ENCODE measurements at regions not wholly inside any gene's neighbourhood (a gene's known extent, or its start where the extent isn't known, plus 50 kb on each side); places are given as distances from the start of the nearest gene placed in this dataset.

DNA sequence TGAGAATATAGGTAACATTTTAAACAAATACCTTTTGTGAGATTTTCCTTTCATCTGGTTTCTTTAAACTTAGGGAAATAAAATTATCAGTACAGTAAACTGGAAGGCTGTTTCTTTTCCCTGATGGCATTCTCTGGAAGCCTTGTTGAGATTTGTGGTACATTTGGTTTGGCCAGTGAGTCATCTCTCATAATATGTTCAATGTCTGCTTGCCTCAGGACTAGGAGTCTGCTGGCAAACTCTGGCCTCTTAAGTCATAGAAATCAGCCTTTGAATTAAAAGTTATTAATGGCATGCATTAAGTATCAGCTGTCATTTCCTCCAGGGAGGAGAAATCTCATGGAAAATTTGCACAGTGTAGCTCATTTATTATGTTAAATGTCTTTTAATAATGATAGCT lies 316.6 kb upstream of the KIAA1217 start:
- TF ChIP-seq, protein P1, sequence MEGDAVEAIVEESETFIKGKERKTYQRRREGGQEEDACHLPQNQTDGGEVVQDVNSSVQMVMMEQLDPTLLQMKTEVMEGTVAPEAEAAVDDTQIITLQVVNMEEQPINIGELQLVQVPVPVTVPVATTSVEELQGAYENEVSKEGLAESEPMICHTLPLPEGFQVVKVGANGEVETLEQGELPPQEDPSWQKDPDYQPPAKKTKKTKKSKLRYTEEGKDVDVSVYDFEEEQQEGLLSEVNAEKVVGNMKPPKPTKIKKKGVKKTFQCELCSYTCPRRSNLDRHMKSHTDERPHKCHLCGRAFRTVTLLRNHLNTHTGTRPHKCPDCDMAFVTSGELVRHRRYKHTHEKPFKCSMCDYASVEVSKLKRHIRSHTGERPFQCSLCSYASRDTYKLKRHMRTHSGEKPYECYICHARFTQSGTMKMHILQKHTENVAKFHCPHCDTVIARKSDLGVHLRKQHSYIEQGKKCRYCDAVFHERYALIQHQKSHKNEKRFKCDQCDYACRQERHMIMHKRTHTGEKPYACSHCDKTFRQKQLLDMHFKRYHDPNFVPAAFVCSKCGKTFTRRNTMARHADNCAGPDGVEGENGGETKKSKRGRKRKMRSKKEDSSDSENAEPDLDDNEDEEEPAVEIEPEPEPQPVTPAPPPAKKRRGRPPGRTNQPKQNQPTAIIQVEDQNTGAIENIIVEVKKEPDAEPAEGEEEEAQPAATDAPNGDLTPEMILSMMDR (IDR thresholded peaks at IDR 0.05) = no peak
- TF ChIP-seq POLR2AphosphoS5 (IDR thresholded peaks at IDR 0.05) (no peak), POLR2A (IDR thresholded peaks at IDR 0.05) (no peak)
